Activated T-cell treated with anti-CD3 and anti-CD28 coated beads for 4 hours (primary cell): ENCODE measurements at regions not wholly inside any gene's neighbourhood (a gene's known extent, or its start where the extent isn't known, plus 50 kb on each side); places are given as distances from the start of the nearest gene placed in this dataset.

ENCODE experiments used
- DNase-seq: peaks from one replicate; pipeline ENCODE4 v3.0.0-alpha.2; 2020

DNA sequence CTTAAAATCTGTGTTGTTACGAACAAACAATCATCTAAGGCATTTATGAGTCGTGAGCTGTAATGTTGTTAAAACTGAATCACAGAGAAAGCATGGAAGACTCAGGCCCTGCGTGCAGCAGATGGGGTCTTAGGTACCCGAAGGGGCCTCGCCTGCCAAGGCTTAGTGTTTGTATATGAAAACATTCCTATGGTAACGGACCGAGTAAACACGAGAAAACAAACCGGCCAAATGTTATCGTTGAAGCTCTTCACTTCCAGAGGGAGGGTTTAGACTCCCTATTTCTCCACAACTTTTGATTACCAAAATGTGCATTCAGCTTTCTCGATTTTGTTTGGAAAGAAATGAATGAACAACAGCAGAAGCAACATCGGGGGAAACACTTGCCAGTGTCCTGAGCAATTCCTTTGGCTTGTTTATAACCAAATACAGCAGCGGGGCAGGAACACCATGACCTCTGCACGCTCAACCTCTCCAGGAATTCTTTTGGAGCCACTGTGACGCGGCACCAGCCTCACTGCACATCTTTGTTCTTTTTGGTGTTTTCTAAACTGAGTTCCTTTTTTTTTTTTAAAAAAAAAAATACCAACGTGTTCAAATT is 121.6 kb upstream of the KLF6 start:
- DNase-seq, result no peak

DNA sequence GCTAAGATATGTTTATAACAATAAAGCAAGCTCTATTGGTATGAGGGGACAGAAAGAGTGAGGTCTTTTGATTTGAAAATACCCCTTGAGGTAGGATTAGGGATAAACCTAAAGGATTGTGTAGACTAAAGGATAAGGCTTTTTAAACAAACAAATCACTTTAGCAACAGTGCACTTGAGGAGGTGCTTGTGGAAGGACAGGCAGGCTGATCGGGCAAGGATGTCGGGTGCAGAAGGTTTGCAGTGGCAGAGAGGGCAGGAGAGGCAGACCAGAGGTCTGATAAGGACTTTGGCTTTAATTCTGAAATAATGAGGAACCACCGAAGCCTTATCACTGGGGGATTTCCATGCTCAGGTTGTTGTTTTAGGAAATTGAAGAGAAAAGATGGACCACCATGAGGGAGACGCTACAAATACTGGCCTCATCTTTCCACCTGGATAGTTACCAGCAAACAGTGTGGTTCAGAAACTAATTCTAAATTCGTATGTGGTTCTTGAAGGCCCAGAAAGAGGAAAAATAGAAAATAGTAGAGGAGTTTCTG is 119.5 kb upstream of the KLF6 start:
- no peak for DNase-seq

DNA sequence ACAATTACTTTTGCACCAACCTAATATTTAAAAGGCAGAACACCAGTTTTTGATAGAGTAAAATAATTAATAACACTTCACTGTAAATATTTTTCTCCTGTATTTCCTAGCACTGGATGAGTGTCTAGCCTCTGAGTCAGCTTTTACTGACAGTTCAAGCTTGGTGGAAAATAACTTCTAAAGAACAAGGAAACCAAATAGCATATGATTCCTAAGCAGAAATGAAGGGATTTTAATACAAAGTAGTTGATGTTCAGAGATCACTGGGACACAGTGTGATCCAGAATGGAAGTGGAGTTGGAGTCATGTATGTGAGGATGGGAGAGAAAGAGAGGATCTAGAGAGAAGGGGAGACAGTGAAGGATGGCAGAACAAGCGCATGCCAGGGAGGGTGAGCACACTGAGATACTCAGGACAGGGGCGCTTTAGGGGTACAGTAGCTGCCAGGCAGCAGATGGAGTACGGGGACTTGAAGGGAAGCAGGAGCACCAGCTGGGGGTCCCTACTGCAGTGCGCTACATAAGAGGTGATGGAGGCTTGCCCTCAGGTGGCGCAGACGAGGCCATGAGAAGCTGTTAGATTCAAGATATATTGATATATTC is 117.9 kb upstream of the KLF6 start:
- DNase-seq, result no peak

GRCh38 chr10:3902054-3902808 is 117.2 kb upstream of the KLF6 start:
- no peak for DNase-seq

DNA sequence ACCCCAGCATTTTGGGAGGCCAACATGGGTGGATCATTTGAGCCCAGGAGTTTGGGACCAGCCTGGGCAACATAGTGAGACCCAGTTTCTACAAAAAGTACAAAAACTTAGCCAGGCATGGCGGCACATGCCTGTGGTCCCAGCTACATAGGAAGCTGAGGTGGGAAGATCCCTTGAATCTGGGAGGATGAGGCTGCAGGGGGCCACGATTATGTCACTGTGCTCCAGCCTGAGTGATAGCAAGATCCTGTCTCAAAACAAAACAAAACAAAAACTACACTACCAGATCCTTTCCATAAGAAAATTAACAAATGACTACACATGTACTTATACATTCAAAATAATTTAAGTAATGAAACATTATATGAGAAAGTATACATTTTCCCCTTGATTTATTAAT is 116.4 kb upstream of the KLF6 start:
- DNase-seq, result no peak

DNA sequence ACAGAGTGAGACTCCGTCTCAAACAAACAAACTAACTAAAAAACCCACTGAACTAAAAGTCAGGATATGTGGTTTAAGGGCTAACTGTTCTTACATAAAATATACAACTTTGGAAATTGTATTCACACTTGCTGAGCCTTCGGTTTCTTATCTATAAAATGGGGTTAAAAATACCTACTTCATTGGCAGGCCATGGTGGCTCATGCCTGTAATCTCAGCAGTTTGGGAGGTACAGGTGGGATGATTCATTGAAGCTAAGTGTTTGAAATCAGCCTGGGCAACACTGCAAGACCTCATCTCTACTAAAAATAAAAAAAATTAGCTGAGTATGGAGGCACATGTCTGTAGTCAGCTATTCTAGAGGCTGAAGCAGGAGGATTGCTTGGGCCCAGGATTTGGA is 115.4 kb upstream of the KLF6 start:
- no peak for DNase-seq

- DNase-seq, result no peak
Measured at GRCh38 chr10:3898821-3899220, 113.8 kb upstream of the KLF6 start.

DNA sequence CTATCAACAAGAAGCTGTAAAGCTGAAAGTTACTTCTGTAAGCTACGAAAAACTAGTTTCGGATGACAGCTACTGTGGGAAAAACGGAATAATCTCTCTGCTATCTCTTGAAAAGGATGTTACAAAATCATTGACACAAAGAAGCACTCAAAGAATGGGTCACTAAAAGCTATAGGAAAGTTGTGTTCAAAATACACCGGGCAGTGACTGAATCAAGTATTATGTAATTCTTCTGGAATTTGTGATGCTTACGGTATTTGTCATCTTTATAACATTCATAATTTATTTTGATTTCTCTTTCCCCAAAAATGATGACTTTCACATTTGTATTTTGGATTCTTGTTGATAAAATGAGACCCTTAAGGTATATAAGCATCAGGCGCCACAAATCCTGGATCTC is 112.1 kb upstream of the KLF6 start:
- DNase-seq, result no peak

DNA sequence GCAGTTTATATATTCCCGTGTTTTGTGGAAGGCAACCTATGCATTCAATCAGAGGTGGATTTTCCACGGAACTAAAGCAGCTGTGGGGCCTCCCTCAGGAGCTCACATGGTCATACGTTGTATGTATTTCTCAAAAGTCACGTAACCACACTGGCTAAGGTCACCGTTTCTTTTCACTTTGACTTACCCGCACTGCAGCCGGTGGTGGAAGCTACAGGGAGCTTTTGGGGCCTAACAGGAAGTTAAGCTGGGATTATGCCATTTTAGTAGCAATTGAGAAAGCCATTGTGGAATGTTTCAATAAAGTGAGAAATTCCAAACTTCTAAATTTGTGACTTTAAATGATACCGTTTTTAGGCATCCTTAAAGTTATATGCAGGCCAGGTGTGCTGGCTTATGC is 111.2 kb upstream of the KLF6 start:
- DNase-seq, result no peak

GRCh38 chr10:3895045-3895631 is 110.1 kb upstream of the KLF6 start:
- DNase-seq, result no peak

- DNase-seq, result no peak
Measured at GRCh38 chr10:3893901-3894563, 109.0 kb upstream of the KLF6 start.

GRCh38 chr10:3892440-3893425 is 107.7 kb upstream of the KLF6 start:
- DNase-seq, result no peak

GRCh38 chr10:3891396-3891795 is 106.4 kb upstream of the KLF6 start:
- no peak for DNase-seq

GRCh38 chr10:3890602-3891352 is 105.8 kb upstream of the KLF6 start:
- DNase-seq, result no peak

- DNase-seq, result no peak
Measured at GRCh38 chr10:3889961-3890522, 105.0 kb upstream of the KLF6 start.

GRCh38 chr10:3887885-3888476 is 103.0 kb upstream of the KLF6 start:
- peak; percentile 36 for DNase-seq

- no peak for DNase-seq
Measured at GRCh38 chr10:3887404-3887803, 102.4 kb upstream of the KLF6 start.

- no peak for DNase-seq
Measured at GRCh38 chr10:3886641-3887251, 101.7 kb upstream of the KLF6 start.

DNA sequence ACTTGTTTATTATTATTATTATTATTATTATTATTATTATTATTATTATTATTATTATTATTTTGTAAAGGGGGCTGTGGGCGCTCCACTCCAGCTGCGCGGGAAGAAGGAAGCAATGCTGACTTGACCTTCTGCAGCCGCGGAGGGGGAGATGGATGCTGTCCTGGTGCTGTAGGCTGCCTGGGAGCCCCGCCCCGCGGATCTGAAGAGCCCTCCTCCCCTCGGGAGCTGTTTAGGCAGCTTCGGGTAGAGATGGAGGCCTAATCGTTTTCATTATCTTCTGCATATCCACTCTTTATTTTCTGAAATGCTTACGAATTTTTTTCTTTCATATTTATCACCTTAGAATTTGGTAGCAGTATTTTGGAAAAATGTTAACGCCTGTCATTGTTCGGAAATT is 101.2 kb upstream of the KLF6 start:
- no peak for DNase-seq

GRCh38 chr10:3882855-3883254 is 97.8 kb upstream of the KLF6 start:
- DNase-seq, result no peak
